ENCODE measurements at regions not wholly inside any gene's neighbourhood (a gene's known extent, or its start where the extent isn't known, plus 50 kb on each side); places are given as distances from the start of the nearest gene placed in this dataset.

- intact Hi-C loops (cut with DNase I; ENCODE audit: low total_unique reads): no loop called here
- Histone ChIP-seq H3K9me3 (peaks cover 0 to 19% (median 9%) of the 10 kb centered on the region in 4 donors), H3K27me3 (no peaks in the 10 kb centered on the region), H3K4me1 (no peaks in the 10 kb centered on the region), H3K27ac (no peak overlapping the region), H3K36me3 (no peaks in the 10 kb centered on the region), H3K4me3 (no peak overlapping the region)
- 86 to 97% (median 92%) methylated on average over 4 of the region's 4 CpGs for WGBS, 5 donors
- TF ChIP-seq EP300 (IDR thresholded peaks at IDR 0.05): no peak
- DNase-seq: no peak
Measured at GRCh38 chr5:124203303-124203702, 543.1 kb downstream of the ZNF608 start.

GRCh38 chr5:124200381-124200780, 546.1 kb downstream of the ZNF608 start:
- no peak overlapping the region for H3K27ac ChIP-seq
- H3K4me1 ChIP-seq: no peaks in the 10 kb centered on the region
- WGBS, 5 donors: 29 to 66% (median 58%) methylated on average over 1 of the region's 1 CpG
- H3K4me3 ChIP-seq: no peak overlapping the region
- TF ChIP-seq POLR2A (IDR thresholded peaks at IDR 0.05) (no peak), CTCF (IDR thresholded peaks at IDR 0.05) (no peak), POLR2AphosphoS5 (IDR thresholded peaks at IDR 0.05) (no peak), EP300 (IDR thresholded peaks at IDR 0.05) (no peak)
- no peaks in the 10 kb centered on the region for H3K36me3 ChIP-seq
- H3K9me3 ChIP-seq: peaks cover 0 to 19% (median 9%) of the 10 kb centered on the region in 4 donors
- H3K27me3 ChIP-seq: no peaks in the 10 kb centered on the region
- DNase-seq: no peak
- intact Hi-C loops (cut with DNase I; ENCODE audit: low total_unique reads): no loop called here

DNA sequence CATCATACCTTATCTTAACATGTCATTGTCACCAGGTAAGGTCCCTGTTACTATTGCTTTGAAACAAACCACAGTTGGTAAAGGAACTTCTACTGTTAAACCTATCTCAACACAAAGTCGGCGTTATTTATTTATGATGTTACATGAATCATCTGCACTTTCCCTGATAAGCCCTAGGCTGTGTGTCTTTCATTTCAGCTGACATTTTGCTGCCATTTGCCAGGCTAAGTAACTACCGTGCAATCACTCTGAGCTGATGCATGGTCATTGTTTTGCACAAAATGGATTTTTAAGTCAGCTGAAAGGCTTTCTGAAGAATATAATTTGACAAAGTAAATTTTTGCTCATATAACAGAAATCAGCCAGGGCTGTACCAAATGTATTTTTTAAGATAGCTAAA, 546.5 kb downstream of the ZNF608 start:
- DNase-seq: no peak
- WGBS, 5 donors: 60 to 73% (median 63%) methylated on average over 3 of the region's 3 CpGs
- H3K9me3 ChIP-seq: peaks cover 0 to 19% (median 9%) of the 10 kb centered on the region in 4 donors
- intact Hi-C loops (cut with DNase I; ENCODE audit: low total_unique reads): no loop called here
- TF ChIP-seq CTCF (IDR thresholded peaks at IDR 0.05): no peak
- no peak for TF ChIP-seq POLR2A (IDR thresholded peaks at IDR 0.05)
- TF ChIP-seq POLR2AphosphoS5 (IDR thresholded peaks at IDR 0.05): no peak
- no peak for TF ChIP-seq EP300 (IDR thresholded peaks at IDR 0.05)
- no peaks in the 10 kb centered on the region for H3K4me1 ChIP-seq
- H3K27me3 ChIP-seq: no peaks in the 10 kb centered on the region
- H3K4me3 ChIP-seq: no peak overlapping the region
- H3K36me3 ChIP-seq: no peaks in the 10 kb centered on the region
- H3K27ac ChIP-seq: no peak overlapping the region

DNA sequence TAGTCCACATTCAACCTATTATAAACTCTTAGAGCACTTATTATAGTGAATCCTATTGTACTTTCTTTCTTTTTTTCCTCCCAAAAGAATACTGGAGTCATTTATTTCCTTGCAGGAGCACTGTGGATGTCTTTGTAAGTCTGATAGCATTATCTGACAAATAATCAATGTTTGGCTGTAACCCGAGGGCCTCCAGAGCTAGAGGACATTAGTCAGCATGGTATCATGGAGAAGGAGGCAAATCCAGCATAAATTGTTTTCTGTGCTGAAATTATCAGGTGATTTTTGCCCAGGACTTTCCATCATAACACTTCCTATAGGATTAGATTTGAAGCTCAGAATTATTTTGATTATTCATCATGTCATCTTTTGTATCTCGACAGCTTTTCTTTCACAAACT, 551.0 kb downstream of the ZNF608 start:
- H3K27me3 ChIP-seq: no peaks in the 10 kb centered on the region
- H3K27ac ChIP-seq: no peak overlapping the region
- TF ChIP-seq CTCF (IDR thresholded peaks at IDR 0.05): no peak
- no peak for TF ChIP-seq EP300 (IDR thresholded peaks at IDR 0.05)
- no peak for TF ChIP-seq POLR2AphosphoS5 (IDR thresholded peaks at IDR 0.05)
- TF ChIP-seq POLR2A (IDR thresholded peaks at IDR 0.05): no peak
- no peaks in the 10 kb centered on the region for H3K4me1 ChIP-seq
- no peak overlapping the region for H3K4me3 ChIP-seq
- H3K36me3 ChIP-seq: no peaks in the 10 kb centered on the region
- H3K9me3 ChIP-seq: no peaks in the 10 kb centered on the region
- no peak for DNase-seq
- intact Hi-C loops (cut with DNase I; ENCODE audit: low total_unique reads): no loop called here
- WGBS, 5 donors: 59 to 76% (median 65%) methylated on average over 2 of the region's 2 CpGs

- TF ChIP-seq EP300 (IDR thresholded peaks at IDR 0.05) (no peak), CTCF (IDR thresholded peaks at IDR 0.05) (no peak), POLR2A (IDR thresholded peaks at IDR 0.05) (no peak), POLR2AphosphoS5 (IDR thresholded peaks at IDR 0.05) (no peak)
- 77 to 90% (median 89%) methylated on average over 7 of the region's 7 CpGs for WGBS, 5 donors
- no peak overlapping the region for H3K27ac ChIP-seq
Measured at GRCh38 chr5:124194282-124194681, 552.2 kb downstream of the ZNF608 start.

More at GRCh38 chr5:124194282-124194681, 552.2 kb downstream of the ZNF608 start:
- intact Hi-C loops (cut with DNase I; ENCODE audit: low total_unique reads): no loop called here
- Histone ChIP-seq H3K27me3 (no peaks in the 10 kb centered on the region), H3K4me1 (no peaks in the 10 kb centered on the region), H3K36me3 (no peaks in the 10 kb centered on the region), H3K4me3 (no peak overlapping the region), H3K9me3 (no peaks in the 10 kb centered on the region)
- DNase-seq: no peak

All from stomach (tissue), 8 donors.